B cell (primary cell): ENCODE measurements at regions not wholly inside any gene's neighbourhood (a gene's known extent, or its start where the extent isn't known, plus 50 kb on each side); places are given as distances from the start of the nearest gene placed in this dataset.

Experiments used
- ATAC-seq: fragments of 200-7000 bp; cut with Tn5 transposase; one replicate; pipeline ENCODE4 v1.10.0; 2021; ENCODE audit warnings: low read depth, mild to moderate bottlenecking, moderate number of reproducible peaks, moderate library complexity
- CTCF ChIA-PET: fragments of 350-600 bp; sonication (Branson Sonifier 250); formaldehyde crosslinking; loops from one replicate; lab custom pipeline; 2021; ENCODE audit warnings: antibody characterized with exemption, inconsistent platforms; lab: Charles Lee
- POLR2A ChIA-PET: fragments of 350-600 bp; sonication (Branson Sonifier 250); formaldehyde crosslinking; loops from one replicate; lab custom pipeline; 2021; ENCODE audit warnings: antibody characterized with exemption; lab: Charles Lee
- DNase-seq: peaks from one replicate; pipeline ENCODE4 v3.0.0; 2013
- H2AFZ ChIP-seq: 2 replicates; pipeline ENCODE4 v1.6.1; 2012; ENCODE audit warnings: mild to moderate bottlenecking, low read depth, low read length; ENCODE audit not compliant: insufficient read depth, poor library complexity, severe bottlenecking
- H3K27ac ChIP-seq, 2 donors: 1 replicate in 1 of 2; 2 replicates in 1 of 2; pipeline ENCODE4 v1.5.1; 2012 to 2013; ENCODE audit warnings: low read length in 2 of 2, mild to moderate bottlenecking in 2 of 2, moderate library complexity in 1 of 2
- H3K27me3 ChIP-seq, 4 experiments: fragments of 200-600 bp in 1 of 4; sonication (generic) in 1 of 4; replicated peaks in 1 of 4; 1 replicate in 2 of 4; 2 replicates in 2 of 4; pipeline versions ENCODE4 v1.6.1 to v1.7.0; 2013 to 2016; ENCODE audit warnings: low read length in 3 of 4, mild to moderate bottlenecking in 2 of 4, mixed read lengths in 1 of 4, moderate library complexity in 1 of 4; ENCODE audit not compliant: insufficient read depth in 4 of 4, control insufficient read depth in 3 of 4; ENCODE audit errors: control extremely low read depth in 1 of 4
- H3K36me3 ChIP-seq, 2 experiments: replicated peaks in 1 of 2; 1 replicate in 1 of 2; 2 replicates in 1 of 2; pipeline versions ENCODE4 v1.6.1 to v1.7.1; 2013; ENCODE audit warnings: low read length in 1 of 2; ENCODE audit not compliant: insufficient read depth in 2 of 2, control insufficient read depth in 1 of 2; ENCODE audit errors: control extremely low read depth in 1 of 2, extremely low read depth in 1 of 2
- H3K4me1 ChIP-seq, 2 donors: fragments of 200-600 bp in 1 of 2; sonication (generic) in 1 of 2; 1 replicate in 1 of 2; 2 replicates in 1 of 2; pipeline versions ENCODE4 v1.5.1 to v1.6.1; 2013 to 2017; ENCODE audit warnings: low read length in 2 of 2; ENCODE audit not compliant: control insufficient read depth in 2 of 2, insufficient read depth in 2 of 2
- H3K4me2 ChIP-seq: replicated peaks from 2 replicates; pipeline ENCODE3; 2012; ENCODE audit warnings: mild to moderate bottlenecking, low read depth, low read length; ENCODE audit not compliant: poor library complexity, severe bottlenecking
- H3K4me3 ChIP-seq, 5 experiments: fragments of 200-600 bp in 1 of 5; sonication (generic) in 1 of 5; 1 replicate in 3 of 5; 2 replicates in 2 of 5; pipeline versions ENCODE4 v1.5.1 to v1.7.0; 2011 to 2016; ENCODE audit warnings: low read length in 4 of 5, mild to moderate bottlenecking in 4 of 5, low read depth in 2 of 5, control low read depth in 1 of 5, moderate library complexity in 1 of 5; ENCODE audit not compliant: insufficient read depth in 1 of 5; ENCODE audit errors: control extremely low read depth in 1 of 5, extremely low read depth in 1 of 5
- H3K79me2 ChIP-seq: fragments of 200-600 bp; sonication (generic); one replicate; pipeline ENCODE4 v1.6.0; 2016; ENCODE audit warnings: low read length; ENCODE audit not compliant: control insufficient read depth, insufficient read depth
- H3K9ac ChIP-seq: fragments of 200-600 bp; sonication (generic); 2 replicates; pipeline ENCODE4 v1.6.1; 2017; ENCODE audit warnings: mild to moderate bottlenecking, low read length, moderate library complexity
- H3K9me3 ChIP-seq, 3 donors: one replicate each; pipeline versions ENCODE4 v1.6.1 to v1.7.1; 2013; ENCODE audit warnings: low read length in 2 of 3; ENCODE audit not compliant: control insufficient read depth in 2 of 3, insufficient read depth in 1 of 3; ENCODE audit errors: control extremely low read depth in 1 of 3
- H4K20me1 ChIP-seq: 2 replicates; pipeline ENCODE4 v1.6.0; 2012; ENCODE audit warnings: mild to moderate bottlenecking, low read length; ENCODE audit not compliant: insufficient read depth, control insufficient read depth, poor library complexity, severe bottlenecking
- H3K27ac Mint-ChIP-seq: one replicate; pipeline ENCODE4 v1.8.0; 2021; ENCODE audit warnings: mixed read lengths
- H3K27me3 Mint-ChIP-seq: one replicate; pipeline ENCODE4 v1.8.0; 2021; ENCODE audit warnings: mixed read lengths
- H3K4me1 Mint-ChIP-seq: one replicate; pipeline ENCODE4 v1.8.0; 2021; ENCODE audit warnings: mixed read lengths
- H3K4me3 Mint-ChIP-seq: one replicate; pipeline ENCODE4 v1.8.0; 2021; ENCODE audit warnings: mixed read lengths
- H3K9me3 Mint-ChIP-seq: one replicate; pipeline ENCODE4 v1.8.0; 2022; ENCODE audit warnings: mixed read lengths; ENCODE audit not compliant: insufficient read depth
- CTCF ChIP-seq: fragments of 200-600 bp; IDR thresholded peaks from one replicate; pipeline ENCODE4 v1.8.0; 2022; ENCODE audit warnings: antibody characterized with exemption, mild to moderate bottlenecking
- EZH2 ChIP-seq: IDR thresholded peaks from 2 replicates; pipeline ENCODE4 v1.6.1; 2012; ENCODE audit warnings: borderline replicate concordance, low read depth, mild to moderate bottlenecking, moderate library complexity, low read length; ENCODE audit not compliant: insufficient read depth, poor library complexity, severe bottlenecking
- WGBS: methylation state at CpG from one replicate; pipeline ENCODE4 v1.1.5; 2013; ENCODE audit warnings: missing lambda C conversion rate; ENCODE audit not compliant: insufficient coverage; 5-methylcytosine and 5-hydroxymethylcytosine counted together
- intact Hi-C: fragments of 100-400 bp; cut with micrococcal nuclease; formaldehyde crosslinking; loops from one replicate; pipeline ENCODE4 v1.10.0; 2022

DNA sequence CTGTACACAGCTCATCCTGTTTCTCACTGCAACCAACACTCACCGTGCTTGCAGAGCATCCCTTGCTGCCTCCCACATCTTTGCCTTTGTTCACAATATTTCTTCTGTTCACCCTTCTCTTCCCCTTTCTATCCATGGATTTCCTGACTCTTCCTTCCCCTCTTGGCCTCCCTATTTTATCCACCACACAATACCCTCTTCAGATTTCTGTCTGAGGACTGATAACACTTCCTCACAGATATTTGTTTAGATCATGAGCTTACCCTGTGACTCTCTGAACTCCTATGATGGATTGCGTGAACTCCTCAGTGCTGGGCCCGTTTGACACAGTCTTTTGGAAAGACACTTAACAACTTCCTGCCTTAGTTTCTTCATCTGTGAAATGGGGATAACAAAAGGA, 62.8 kb upstream of the GPR158 start:
- CTCF ChIA-PET = interaction anchor here (0.7 to 1.0 kb wide), 2 partner anchors 24 to 600 kb away, joined by 3 read pairs; no protein-coding TSS in a partner anchor
- WGBS = 78% methylated on average over 1 of the region's 3 CpGs
- POLR2A ChIA-PET = no interaction called here
- no peaks in the 10 kb centered on the region for H3K4me1 ChIP-seq
- no peak overlapping the region for H3K4me2 ChIP-seq
- no peak for DNase-seq
- no peaks in the 10 kb centered on the region for H4K20me1 ChIP-seq
- no peak overlapping the region for H3K9ac ChIP-seq
- Mint-ChIP-seq H3K9me3 (no peaks in the 10 kb centered on the region), H3K27me3 (peaks cover 20% of the 10 kb centered on the region), H3K4me1 (peaks cover 3% of the 10 kb centered on the region), H3K4me3 (no peak overlapping the region), H3K27ac (no peak overlapping the region)
- no peaks in the 10 kb centered on the region for H3K36me3 ChIP-seq
- no peak for ATAC-seq
- H2AFZ ChIP-seq = no peak overlapping the region
- intact Hi-C loops = loop anchor here (2.0 kb wide), 1 partner anchor 601 kb away; no protein-coding TSS in a partner anchor
- peaks cover 0 to 4% (median 0%) of the 10 kb centered on the region in 3 donors for H3K9me3 ChIP-seq
- H3K79me2 ChIP-seq = no peaks in the 10 kb centered on the region
- no peak overlapping the region for H3K4me3 ChIP-seq
- H3K27me3 ChIP-seq = no peaks in the 10 kb centered on the region
- H3K27ac ChIP-seq = no peak overlapping the region
- no peak for TF ChIP-seq CTCF
- no peak for TF ChIP-seq EZH2

GRCh38 chr10:25113191-25114035, 61.4 kb upstream of the GPR158 start:
- H3K27me3 ChIP-seq = no peaks in the 10 kb centered on the region
- no peaks in the 10 kb centered on the region for H4K20me1 ChIP-seq
- Mint-ChIP-seq H3K9me3 (no peaks in the 10 kb centered on the region), H3K4me1 (peaks cover 3% of the 10 kb centered on the region), H3K4me3 (no peak overlapping the region), H3K27me3 (peaks cover 20% of the 10 kb centered on the region), H3K27ac (no peak overlapping the region)
- no peak overlapping the region for H3K4me3 ChIP-seq
- H3K27ac ChIP-seq = no peak overlapping the region
- no peak for TF ChIP-seq EZH2
- TF ChIP-seq CTCF = peak; percentile 63
- H3K9ac ChIP-seq = no peak overlapping the region
- ChIA-PET CTCF (interaction anchor here (0.6 to 2.1 kb wide), 7 partner anchors 8 to 624 kb away, joined by 3 to 7 read pairs (median 4); no protein-coding TSS in a partner anchor), POLR2A (no interaction called here)
- no peaks in the 10 kb centered on the region for H3K79me2 ChIP-seq
- ATAC-seq (peak; percentile 36), DNase-seq (peak; percentile 51)
- peaks cover 0 to 4% (median 0%) of the 10 kb centered on the region in 3 donors for H3K9me3 ChIP-seq
- H3K36me3 ChIP-seq = no peaks in the 10 kb centered on the region
- no peaks in the 10 kb centered on the region for H3K4me1 ChIP-seq
- H2AFZ ChIP-seq = peak overlapping the region; percentile 47
- H3K4me2 ChIP-seq = no peak overlapping the region
- intact Hi-C loops = loop anchor here (2.0 kb wide), 1 partner anchor 599 kb away; no protein-coding TSS in a partner anchor
- WGBS = 46% methylated on average over 3 of the region's 14 CpGs
